ENCODE measurements at regions not wholly inside any gene's neighbourhood (a gene's known extent, or its start where the extent isn't known, plus 50 kb on each side); places are given as distances from the start of the nearest gene placed in this dataset.

DNA sequence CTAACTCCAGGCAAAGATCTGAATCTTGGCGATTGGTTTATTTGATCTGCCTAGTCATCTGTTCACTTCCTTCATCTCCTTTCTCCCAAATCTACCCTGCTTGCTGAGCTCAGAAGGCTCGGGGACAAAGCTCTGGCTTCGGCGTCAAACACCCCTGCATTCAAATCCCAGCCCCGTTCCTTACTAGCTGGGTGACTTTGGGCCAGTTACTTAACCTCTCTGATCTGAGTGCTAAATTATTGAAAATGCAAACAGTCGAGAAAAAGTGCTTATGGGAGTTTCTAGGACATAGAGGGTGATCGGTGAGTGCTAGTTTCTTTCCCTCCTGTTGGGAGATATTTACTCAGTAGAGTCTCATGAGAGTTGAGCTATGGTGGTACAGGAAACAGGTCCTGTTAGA is 121.2 kb upstream of the RFLNA start:
- H3K27ac ChIP-seq (ENCODE audit: extremely low read length, insufficient read depth, low read length), result no peak overlapping the region
- no peak for TF ChIP-seq ZFP1 (CRISPR knock-in tag; IDR thresholded peaks at IDR 0.05)
- TF ChIP-seq ZNF768 (CRISPR knock-in tag; IDR thresholded peaks at IDR 0.05), result peak; percentile 66; the same call in 1 of the 2 replicates

DNA sequence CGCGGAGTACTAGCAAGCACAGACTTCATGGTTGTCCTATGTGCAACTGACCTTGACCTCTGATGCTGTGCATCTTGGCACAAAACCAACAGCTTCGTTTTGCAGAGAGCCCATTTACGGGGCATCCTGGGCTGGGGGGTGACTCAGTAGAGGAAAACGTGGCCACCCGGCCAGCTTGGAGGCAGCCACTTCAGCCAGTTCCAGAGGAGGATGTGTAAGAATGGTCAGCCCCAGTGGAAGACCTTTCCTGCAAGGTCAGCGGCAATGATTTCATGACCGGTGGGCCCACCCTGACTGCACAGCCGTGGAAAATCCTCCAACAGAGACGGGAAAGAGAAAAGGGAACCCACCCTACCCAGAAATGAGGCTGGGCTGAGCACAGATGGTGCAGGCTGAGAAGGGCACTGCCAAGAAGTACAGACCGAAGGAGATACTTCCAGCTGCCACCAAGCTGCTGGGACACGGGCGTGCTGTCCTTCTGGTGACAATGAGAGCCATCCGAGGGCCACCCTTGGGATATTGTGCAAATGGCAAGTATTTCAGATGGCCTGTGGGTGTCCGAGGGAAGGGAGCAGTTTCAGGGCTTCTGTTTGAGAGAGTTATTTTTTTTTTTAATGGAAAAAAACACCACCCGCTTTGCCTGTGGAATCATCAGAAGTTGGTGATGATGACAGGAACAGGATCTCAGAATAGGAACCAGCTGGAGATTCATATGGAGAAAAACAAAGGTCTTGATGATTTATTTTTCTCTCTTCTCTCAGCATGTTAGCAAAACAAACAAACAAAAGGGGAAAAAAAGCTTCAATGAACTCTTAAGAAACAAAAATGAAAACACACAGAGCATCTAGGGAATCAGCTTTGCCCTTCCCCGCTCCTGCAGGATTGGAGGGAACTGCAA is 120.2 kb upstream of the RFLNA start:
- ATAC-seq (no peak), DNase-seq (ENCODE audit: low spot score) (no peak), FAIRE-seq (no peak)
- no peak overlapping the region for H3K9ac ChIP-seq (ENCODE audit: insufficient read depth, low read depth, low read length)
- peaks cover 0 to 21% of the 10 kb centered on the region in 2 experiments; a peak in 2 of 5 replicates for H3K27me3 ChIP-seq (ENCODE audit: control insufficient read depth in 1 of 2, insufficient read depth in 2 of 2, low read length in 2 of 2)
- H3K4me2 ChIP-seq (ENCODE audit: low read depth, low read length), result no peak overlapping the region
- no peaks in the 10 kb centered on the region for H3K36me3 ChIP-seq (replicated peaks in 1 of 2; ENCODE audit: control insufficient read depth in 1 of 2, insufficient read depth in 2 of 2, low read length in 2 of 2)
- no peaks in the 10 kb centered on the region for H3K9me3 ChIP-seq (ENCODE audit: low read length)
- no peaks in the 10 kb centered on the region for H4K20me1 ChIP-seq (ENCODE audit: insufficient read depth, low read length)
- ChIA-PET CTCF (ENCODE audit: low intra/inter-chr PET ratio, low total read pairs) (no interaction called here), POLR2A (no interaction called here)
- 65% methylated on average over 12 of the region's 17 CpGs for WGBS (ENCODE audit: low lambda C conversion rate)
- H3K27ac ChIP-seq (ENCODE audit: extremely low read length, insufficient read depth, low read length), result no peak overlapping the region
- no peak overlapping the region for H2AFZ ChIP-seq (ENCODE audit: low read length)
- TF ChIP-seq, protein P1, sequence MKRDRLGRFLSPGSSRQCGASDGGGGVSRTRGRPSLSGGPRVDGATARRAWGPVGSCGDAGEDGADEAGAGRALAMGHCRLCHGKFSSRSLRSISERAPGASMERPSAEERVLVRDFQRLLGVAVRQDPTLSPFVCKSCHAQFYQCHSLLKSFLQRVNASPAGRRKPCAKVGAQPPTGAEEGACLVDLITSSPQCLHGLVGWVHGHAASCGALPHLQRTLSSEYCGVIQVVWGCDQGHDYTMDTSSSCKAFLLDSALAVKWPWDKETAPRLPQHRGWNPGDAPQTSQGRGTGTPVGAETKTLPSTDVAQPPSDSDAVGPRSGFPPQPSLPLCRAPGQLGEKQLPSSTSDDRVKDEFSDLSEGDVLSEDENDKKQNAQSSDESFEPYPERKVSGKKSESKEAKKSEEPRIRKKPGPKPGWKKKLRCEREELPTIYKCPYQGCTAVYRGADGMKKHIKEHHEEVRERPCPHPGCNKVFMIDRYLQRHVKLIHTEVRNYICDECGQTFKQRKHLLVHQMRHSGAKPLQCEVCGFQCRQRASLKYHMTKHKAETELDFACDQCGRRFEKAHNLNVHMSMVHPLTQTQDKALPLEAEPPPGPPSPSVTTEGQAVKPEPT (CRISPR knock-in tag; IDR thresholded peaks at IDR 0.05; ENCODE audit: low read depth), result no peak
- TF ChIP-seq MBNL3 (CRISPR knock-in tag; conservative IDR thresholded peaks at IDR 0.05) (no peak), REXO4 (CRISPR knock-in tag; IDR thresholded peaks at IDR 0.05; ENCODE audit: borderline replicate concordance) (no peak), RARA (CRISPR knock-in tag; IDR thresholded peaks at IDR 0.05) (0 out of 2 replicates have a peak, but pooled peaks have one; percentile 15)
- H3K4me1 ChIP-seq (ENCODE audit: insufficient read depth, low read length), result no peaks in the 10 kb centered on the region; the same call in 1 of the 2 replicates
- in situ Hi-C loops (cut with HindIII; ENCODE audit: extremely low pct_ligation_motif_present, low pct_unique_long_range_greater_than_20kb) (no loop called here), intact Hi-C loops (cut with micrococcal nuclease; ENCODE audit: unreplicated experiment) (no loop called here)
- no TSS peak for BruUV-seq (replicated peaks)
- H3K79me2 ChIP-seq (ENCODE audit: insufficient read depth, low read length), result no peaks in the 10 kb centered on the region
- H3K4me3 ChIP-seq (replicated peaks in 1 of 3; ENCODE audit: insufficient read depth in 1 of 3, low read depth in 2 of 3, low read length in 3 of 3), result no peak overlapping the region

More for the DNA sequence above, 121.2 kb upstream of the RFLNA start:
- no peak for ATAC-seq
- no peaks in the 10 kb centered on the region for H3K79me2 ChIP-seq (ENCODE audit: insufficient read depth, low read length)
- H3K4me1 ChIP-seq (ENCODE audit: insufficient read depth, low read length), result no peaks in the 10 kb centered on the region; the same call in 1 of the 2 replicates
- in situ Hi-C loops (cut with HindIII; ENCODE audit: extremely low pct_ligation_motif_present, low pct_unique_long_range_greater_than_20kb) (no loop called here), intact Hi-C loops (cut with micrococcal nuclease; ENCODE audit: unreplicated experiment) (no loop called here)
- H2AFZ ChIP-seq (ENCODE audit: low read length), result no peak overlapping the region
- no peak overlapping the region for H3K4me3 ChIP-seq (replicated peaks in 1 of 3; ENCODE audit: insufficient read depth in 1 of 3, low read depth in 2 of 3, low read length in 3 of 3)
- no peaks in the 10 kb centered on the region for H3K9me3 ChIP-seq (ENCODE audit: low read length)
- no peaks in the 10 kb centered on the region for H3K36me3 ChIP-seq (replicated peaks in 1 of 2; ENCODE audit: control insufficient read depth in 1 of 2, insufficient read depth in 2 of 2, low read length in 2 of 2)
- 52% methylated on average over 7 of the region's 7 CpGs for WGBS (ENCODE audit: low lambda C conversion rate)
- no peaks in the 10 kb centered on the region for H4K20me1 ChIP-seq (ENCODE audit: insufficient read depth, low read length)
- peaks cover 0 to 21% of the 10 kb centered on the region in 2 experiments; a peak in 2 of 5 replicates for H3K27me3 ChIP-seq (ENCODE audit: control insufficient read depth in 1 of 2, insufficient read depth in 2 of 2, low read length in 2 of 2)
- FAIRE-seq, result no peak
- H3K9ac ChIP-seq (ENCODE audit: insufficient read depth, low read depth, low read length), result no peak overlapping the region
- ChIA-PET CTCF (ENCODE audit: low intra/inter-chr PET ratio, low total read pairs) (no interaction called here), POLR2A (no interaction called here)
- H3K4me2 ChIP-seq (ENCODE audit: low read depth, low read length), result no peak overlapping the region
- DNase-seq (ENCODE audit: low spot score), result no peak
- BruUV-seq (replicated peaks), result no TSS peak
